ENCODE measurements at regions not wholly inside any gene's neighbourhood (a gene's known extent, or its start where the extent isn't known, plus 50 kb on each side); places are given as distances from the start of the nearest gene placed in this dataset.

GRCh38 chr12:127760996-127761395, 506.0 kb upstream of the TMEM132C start:
- Histone ChIP-seq H3K4me1 (ENCODE audit: control insufficient read depth in 5 of 5, insufficient read depth in 5 of 5, low read length in 5 of 5) (no peaks in the 10 kb centered on the region), H3K27me3 (ENCODE audit: control insufficient read depth in 3 of 3, insufficient read depth in 3 of 3, low read length in 2 of 3) (no peaks in the 10 kb centered on the region), H3K27ac (ENCODE audit: low read depth in 1 of 2, low read length in 1 of 2) (no peak overlapping the region), H3K9me3 (ENCODE audit: control insufficient read depth in 4 of 4, insufficient read depth in 3 of 4, low read length in 3 of 4) (peaks cover 0 to 7% (median under 1%) of the 10 kb centered on the region in 4 donors), H3K9ac (ENCODE audit: insufficient read depth in 1 of 2, low read length in 2 of 2) (no peak overlapping the region), H3K4me3 (no peak overlapping the region), H3K36me3 (ENCODE audit: control insufficient read depth in 4 of 4, insufficient read depth in 4 of 4, low read length in 4 of 4) (no peaks in the 10 kb centered on the region)
- TF ChIP-seq CTCF (IDR thresholded peaks at IDR 0.05; ENCODE audit: control extremely low read depth, extremely low read depth), result no peak
- 92 to 97% methylated on average over 22 of the region's 22 CpGs for WGBS, 2 donors
- no peak for DNase-seq
- no peak for ATAC-seq (ENCODE audit: insufficient read depth, low FRiP score)

- no peak overlapping the region for H3K4me3 ChIP-seq
- no peaks in the 10 kb centered on the region for H3K4me1 ChIP-seq (ENCODE audit: control insufficient read depth in 5 of 5, insufficient read depth in 5 of 5, low read length in 5 of 5)
- ATAC-seq (ENCODE audit: insufficient read depth, low FRiP score) (no peak), DNase-seq (no peak)
- H3K9ac ChIP-seq (ENCODE audit: insufficient read depth in 1 of 2, low read length in 2 of 2), result no peak overlapping the region
- TF ChIP-seq CTCF (IDR thresholded peaks at IDR 0.05; ENCODE audit: control extremely low read depth, extremely low read depth), result no peak
- H3K9me3 ChIP-seq (ENCODE audit: control insufficient read depth in 4 of 4, insufficient read depth in 3 of 4, low read length in 3 of 4), result peaks cover 0 to 7% (median under 1%) of the 10 kb centered on the region in 4 donors
- H3K27ac ChIP-seq (ENCODE audit: low read depth in 1 of 2, low read length in 1 of 2), result no peak overlapping the region
- no peaks in the 10 kb centered on the region for H3K36me3 ChIP-seq (ENCODE audit: control insufficient read depth in 4 of 4, insufficient read depth in 4 of 4, low read length in 4 of 4)
- no peaks in the 10 kb centered on the region for H3K27me3 ChIP-seq (ENCODE audit: control insufficient read depth in 3 of 3, insufficient read depth in 3 of 3, low read length in 2 of 3)
- WGBS, 2 donors, result 29 to 33% methylated on average over 10 of the region's 10 CpGs
Measured at GRCh38 chr12:127761880-127762279, 505.1 kb upstream of the TMEM132C start.

- H3K27me3 ChIP-seq (ENCODE audit: control insufficient read depth in 3 of 3, insufficient read depth in 3 of 3, low read length in 2 of 3), result no peaks in the 10 kb centered on the region
- no peak overlapping the region for H3K4me3 ChIP-seq
- ATAC-seq (ENCODE audit: insufficient read depth, low FRiP score) (no peak), DNase-seq (no peak)
- 34 to 65% methylated on average over 1 of the region's 1 CpG for WGBS, 2 donors
- TF ChIP-seq CTCF (IDR thresholded peaks at IDR 0.05; ENCODE audit: control extremely low read depth, extremely low read depth), result no peak
- peaks cover 0 to 12% (median under 1%) of the 10 kb centered on the region in 4 donors for H3K9me3 ChIP-seq (ENCODE audit: control insufficient read depth in 4 of 4, insufficient read depth in 3 of 4, low read length in 3 of 4)
- no peak overlapping the region for H3K27ac ChIP-seq (ENCODE audit: low read depth in 1 of 2, low read length in 1 of 2)
- H3K4me1 ChIP-seq (ENCODE audit: control insufficient read depth in 5 of 5, insufficient read depth in 5 of 5, low read length in 5 of 5), result no peaks in the 10 kb centered on the region
- H3K36me3 ChIP-seq (ENCODE audit: control insufficient read depth in 4 of 4, insufficient read depth in 4 of 4, low read length in 4 of 4), result no peaks in the 10 kb centered on the region
- no peak overlapping the region for H3K9ac ChIP-seq (ENCODE audit: insufficient read depth in 1 of 2, low read length in 2 of 2)
Measured at GRCh38 chr12:127767656-127768055, 499.3 kb upstream of the TMEM132C start.

GRCh38 chr12:127770118-127770517, 496.9 kb upstream of the TMEM132C start:
- H3K4me1 ChIP-seq (ENCODE audit: control insufficient read depth in 5 of 5, insufficient read depth in 5 of 5, low read length in 5 of 5), result no peaks in the 10 kb centered on the region
- 31 to 50% methylated on average over 8 of the region's 8 CpGs for WGBS, 2 donors
- ATAC-seq (ENCODE audit: insufficient read depth, low FRiP score), result no peak

More at GRCh38 chr12:127770118-127770517, 496.9 kb upstream of the TMEM132C start:
- Histone ChIP-seq H3K27me3 (ENCODE audit: control insufficient read depth in 3 of 3, insufficient read depth in 3 of 3, low read length in 2 of 3) (no peaks in the 10 kb centered on the region), H3K9me3 (ENCODE audit: control insufficient read depth in 4 of 4, insufficient read depth in 3 of 4, low read length in 3 of 4) (peaks cover 0 to 5% (median 0%) of the 10 kb centered on the region in 4 donors), H3K4me3 (no peak overlapping the region), H3K27ac (ENCODE audit: low read depth in 1 of 2, low read length in 1 of 2) (no peak overlapping the region), H3K36me3 (ENCODE audit: control insufficient read depth in 4 of 4, insufficient read depth in 4 of 4, low read length in 4 of 4) (no peaks in the 10 kb centered on the region), H3K9ac (ENCODE audit: insufficient read depth in 1 of 2, low read length in 2 of 2) (no peak overlapping the region)
- TF ChIP-seq CTCF (IDR thresholded peaks at IDR 0.05; ENCODE audit: control extremely low read depth, extremely low read depth), result no peak
- DNase-seq, result no peak
